Suprapubic skin (tissue), 4 donors: ENCODE measurements at regions not wholly inside any gene's neighbourhood (a gene's known extent, or its start where the extent isn't known, plus 50 kb on each side); places are given as distances from the start of the nearest gene placed in this dataset.

Experiments used
- DNase-seq, 2 donors: peaks; one replicate each; pipeline ENCODE4 v3.0.0-alpha.2; 2019; ENCODE audit warnings: low spot score in 2 of 2
- H3K27ac ChIP-seq: fragments of 200-600 bp; sonication (generic); one replicate; pipeline ENCODE4 v1.5.1; 2019
- H3K27me3 ChIP-seq: fragments of 200-600 bp; sonication (generic); one replicate; pipeline ENCODE4 v1.5.1; 2019
- H3K36me3 ChIP-seq: fragments of 200-600 bp; sonication (generic); one replicate; pipeline ENCODE4 v1.5.1; 2019
- H3K4me1 ChIP-seq: fragments of 200-600 bp; sonication (generic); one replicate; pipeline ENCODE4 v1.5.1; 2019
- H3K4me3 ChIP-seq: fragments of 200-600 bp; sonication (generic); one replicate; pipeline ENCODE4 v1.5.1; 2019; ENCODE audit warnings: mild to moderate bottlenecking
- H3K9me3 ChIP-seq: fragments of 200-600 bp; sonication (generic); one replicate; pipeline ENCODE4 v1.5.1; 2019
- CTCF ChIP-seq, 2 donors: fragments of 200-600 bp in 1 of 2; fragments of 450-650 bp in 1 of 2; sonication (generic) in 1 of 2; IDR thresholded peaks; one replicate each; pipeline ENCODE4 v1.5.1; 2016 to 2019; ENCODE audit warnings: antibody characterized with exemption in 2 of 2, mild to moderate bottlenecking in 1 of 2, moderate library complexity in 1 of 2
- EP300 ChIP-seq: sonication (generic); formaldehyde crosslinking; IDR thresholded peaks from one replicate; pipeline ENCODE4 v1.6.1; 2017; ENCODE audit warnings: antibody characterized with exemption
- POLR2A ChIP-seq, 2 donors: fragments of 450-650 bp; IDR thresholded peaks; one replicate each; pipeline ENCODE4 v1.6.1; 2017; ENCODE audit warnings: antibody characterized with exemption in 2 of 2, mild to moderate bottlenecking in 2 of 2, moderate library complexity in 2 of 2
- POLR2AphosphoS5 ChIP-seq, 3 donors: sonication (generic); formaldehyde crosslinking; IDR thresholded peaks; one replicate each; pipeline ENCODE4 v1.6.1; 2017; ENCODE audit warnings: antibody characterized with exemption in 3 of 3
- WGBS: methylation state at CpG from one replicate; pipeline ENCODE4 v1.1.5; 2018; 5-methylcytosine and 5-hydroxymethylcytosine counted together

GRCh38 chr1:226816576-226816975 is 53.8 kb upstream of the PSEN2 start:
- H3K4me1 ChIP-seq: peaks cover 35% of the 10 kb centered on the region
- H3K4me3 ChIP-seq: no peak overlapping the region
- 88% methylated on average over 3 of the region's 3 CpGs for WGBS
- no peak for DNase-seq
- H3K27me3 ChIP-seq: no peaks in the 10 kb centered on the region
- no peaks in the 10 kb centered on the region for H3K36me3 ChIP-seq
- H3K9me3 ChIP-seq: no peaks in the 10 kb centered on the region
- no peak overlapping the region for H3K27ac ChIP-seq
- TF ChIP-seq CTCF (IDR thresholded peaks at IDR 0.05) (no peak), POLR2A (IDR thresholded peaks at IDR 0.05) (no peak), EP300 (no peak), POLR2AphosphoS5 (IDR thresholded peaks at IDR 0.05) (no peak)

GRCh38 chr1:226814751-226815537 is 55.5 kb upstream of the PSEN2 start:
- H3K27ac ChIP-seq: peak overlapping the region; percentile 91
- H3K36me3 ChIP-seq: no peaks in the 10 kb centered on the region
- no peak overlapping the region for H3K4me3 ChIP-seq
- no peaks in the 10 kb centered on the region for H3K27me3 ChIP-seq
- TF ChIP-seq CTCF (IDR thresholded peaks at IDR 0.05): no peak
- TF ChIP-seq EP300: peak; percentile 77
- TF ChIP-seq POLR2AphosphoS5 (IDR thresholded peaks at IDR 0.05): peak; percentile 22 to 91 (median 79)
- no peak for TF ChIP-seq POLR2A (IDR thresholded peaks at IDR 0.05)
- peak; percentile 86 to 92 for DNase-seq
- WGBS: 11% methylated on average over 9 of the region's 10 CpGs
- peaks cover 23% of the 10 kb centered on the region for H3K4me1 ChIP-seq
- H3K9me3 ChIP-seq: no peaks in the 10 kb centered on the region

GRCh38 chr1:226813671-226814591 is 56.5 kb upstream of the PSEN2 start:
- TF ChIP-seq POLR2AphosphoS5 (IDR thresholded peaks at IDR 0.05) (no peak), EP300 (no peak), CTCF (IDR thresholded peaks at IDR 0.05) (no peak), POLR2A (IDR thresholded peaks at IDR 0.05) (no peak)

GRCh38 chr1:226810681-226811080 is 59.7 kb upstream of the PSEN2 start:
- 93% methylated on average over 3 of the region's 4 CpGs for WGBS
- DNase-seq: no peak
- H3K27ac ChIP-seq: no peak overlapping the region

More at GRCh38 chr1:226813671-226814591, 56.5 kb upstream of the PSEN2 start:
- 74% methylated on average over 7 of the region's 7 CpGs for WGBS
- no peaks in the 10 kb centered on the region for H3K36me3 ChIP-seq
- peak overlapping the region; percentile 91 for H3K27ac ChIP-seq
- H3K4me1 ChIP-seq: peaks cover 23% of the 10 kb centered on the region
- H3K4me3 ChIP-seq: no peak overlapping the region
- DNase-seq: no peak
- no peaks in the 10 kb centered on the region for H3K9me3 ChIP-seq
- H3K27me3 ChIP-seq: no peaks in the 10 kb centered on the region

More at GRCh38 chr1:226810681-226811080, 59.7 kb upstream of the PSEN2 start:
- Histone ChIP-seq H3K9me3 (no peaks in the 10 kb centered on the region), H3K4me1 (peaks cover 23% of the 10 kb centered on the region), H3K27me3 (no peaks in the 10 kb centered on the region), H3K4me3 (no peak overlapping the region), H3K36me3 (no peaks in the 10 kb centered on the region)
- TF ChIP-seq CTCF (IDR thresholded peaks at IDR 0.05): no peak
- TF ChIP-seq EP300: no peak
- no peak for TF ChIP-seq POLR2A (IDR thresholded peaks at IDR 0.05)
- TF ChIP-seq POLR2AphosphoS5 (IDR thresholded peaks at IDR 0.05): no peak
